ENCODE measurements at regions not wholly inside any gene's neighbourhood (a gene's known extent, or its start where the extent isn't known, plus 50 kb on each side); places are given as distances from the start of the nearest gene placed in this dataset.

- TF ChIP-seq SNIP1 (IDR thresholded peaks at IDR 0.05; ENCODE audit: low read depth) (no peak), CCAR2 (IDR thresholded peaks at IDR 0.05; ENCODE audit: low read depth, low read length) (no peak)
Measured at GRCh38 chr5:123868267-123868666, 356.3 kb downstream of the CSNK1G3 start (continued).

GRCh38 chr5:123865641-123866040 lies 353.7 kb downstream of the CSNK1G3 start:
- Histone ChIP-seq H3K9me3 (replicated peaks; ENCODE audit: control insufficient read depth, insufficient read depth, low read depth, low read length) (no peaks in the 10 kb centered on the region), H3K9ac (ENCODE audit: insufficient read depth in 1 of 2, low read depth in 2 of 2, low read length in 2 of 2) (no peak overlapping the region), H3K4me1 (replicated peaks in 1 of 2; ENCODE audit: control insufficient read depth in 2 of 2, insufficient read depth in 2 of 2, low read length in 2 of 2) (no peaks in the 10 kb centered on the region), H3K4me2 (ENCODE audit: insufficient read depth, low read length) (no peak overlapping the region), H2AFZ (ENCODE audit: low read depth, low read length) (no peak overlapping the region), H3K27me3 (ENCODE audit: control insufficient read depth in 2 of 2, insufficient read depth in 2 of 2, low read length in 2 of 2) (no peaks in the 10 kb centered on the region), H3K36me3 (ENCODE audit: control insufficient read depth, insufficient read depth, low read length) (no peaks in the 10 kb centered on the region), H3K79me2 (ENCODE audit: control insufficient read depth, insufficient read depth, low read length) (no peaks in the 10 kb centered on the region), H3K27ac (ENCODE audit: extremely low read depth, low read depth, low read length) (no peak overlapping the region), H4K20me1 (replicated peaks; ENCODE audit: control insufficient read depth, insufficient read depth, low read length) (no peaks in the 10 kb centered on the region), H3K9me1 (ENCODE audit: control insufficient read depth, insufficient read depth, low read length) (no peaks in the 10 kb centered on the region), H3K4me3 (no peak overlapping the region)
- BruUV-seq (replicated peaks): no TSS peak
- ChIA-PET CTCF (ENCODE audit: low intra/inter-chr PET ratio) (no interaction called here), POLR2A (no interaction called here)
- under 1% methylated on average over 8 of the region's 8 CpGs for WGBS (ENCODE audit: insufficient coverage, low coverage, missing lambda C conversion rate)
- no peak for DNase-seq (ENCODE audit: extremely low read depth in 1 of 4, low spot score in 3 of 4)
- in situ Hi-C loops (cut with MboI): no loop called here
- intact Hi-C loops (cut with micrococcal nuclease): no loop called here
- no peak for ATAC-seq
- TF ChIP-seq RBM34 (IDR thresholded peaks at IDR 0.05; ENCODE audit: borderline replicate concordance, insufficient read depth, low read length) (no peak), ZNF609 (CRISPR knock-in tag; IDR thresholded peaks at IDR 0.05; ENCODE audit: borderline replicate concordance) (no peak), ZNF431 (CRISPR knock-in tag; IDR thresholded peaks at IDR 0.05) (no peak), ZNF668 (CRISPR knock-in tag; IDR thresholded peaks at IDR 0.05) (no peak)
- no peak for FAIRE-seq

Data from K562 (cell line).